NB4 (cell line): ENCODE measurements at regions not wholly inside any gene's neighbourhood (a gene's known extent, or its start where the extent isn't known, plus 50 kb on each side); places are given as distances from the start of the nearest gene placed in this dataset.

Source experiments
- DNase-seq: peaks from one replicate; pipeline ENCODE4 v3.0.0; 2010; ENCODE audit warnings: low read depth
- H3K4me3 ChIP-seq: one replicate; pipeline ENCODE4 v1.5.1; 2011; ENCODE audit warnings: mild to moderate bottlenecking, low read depth, low read length, moderate library complexity
- MYC ChIP-seq: IDR thresholded peaks from 2 replicates; pipeline ENCODE4 v1.6.1; 2011; ENCODE audit warnings: low read depth, low read length
- POLR2A ChIP-seq: IDR thresholded peaks from 2 replicates; pipeline ENCODE4 v1.6.1; 2011; ENCODE audit warnings: mild to moderate bottlenecking; ENCODE audit not compliant: insufficient read length; ENCODE audit errors: extremely low read depth
- TF ChIP-seq, protein P1 (sequence below): IDR thresholded peaks from 2 replicates; pipeline ENCODE4 v1.6.1; 2011; ENCODE audit warnings: low read depth, low read length
- TF ChIP-seq, protein P2 (sequence below): IDR thresholded peaks from one replicate; pipeline ENCODE4 v1.5.1; 2012; ENCODE audit warnings: low read depth, low read length

DNA sequence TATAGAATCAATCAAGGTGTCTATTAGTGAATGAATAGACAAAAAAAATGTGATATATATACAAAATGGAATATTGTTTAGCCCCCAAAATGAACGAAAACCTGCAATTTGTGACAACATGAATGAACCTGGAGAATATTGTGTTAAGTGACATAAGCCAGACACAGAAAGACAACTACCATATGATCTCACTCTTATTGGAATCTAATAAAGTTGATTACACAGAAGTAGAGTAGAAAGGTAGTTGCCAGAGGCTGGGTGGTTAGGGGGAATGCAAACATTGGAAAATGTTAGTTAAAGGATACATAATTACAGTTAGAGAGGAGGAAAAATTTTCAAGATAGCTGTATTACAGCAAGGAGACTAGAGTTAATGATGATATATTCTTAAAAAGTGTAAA lies 1962.3 kb downstream of the EFNA5 start:
- TF ChIP-seq MYC (no peak), POLR2A (no peak)
- TF ChIP-seq, protein P1, sequence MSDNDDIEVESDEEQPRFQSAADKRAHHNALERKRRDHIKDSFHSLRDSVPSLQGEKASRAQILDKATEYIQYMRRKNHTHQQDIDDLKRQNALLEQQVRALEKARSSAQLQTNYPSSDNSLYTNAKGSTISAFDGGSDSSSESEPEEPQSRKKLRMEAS, result no peak
- TF ChIP-seq, protein P2, sequence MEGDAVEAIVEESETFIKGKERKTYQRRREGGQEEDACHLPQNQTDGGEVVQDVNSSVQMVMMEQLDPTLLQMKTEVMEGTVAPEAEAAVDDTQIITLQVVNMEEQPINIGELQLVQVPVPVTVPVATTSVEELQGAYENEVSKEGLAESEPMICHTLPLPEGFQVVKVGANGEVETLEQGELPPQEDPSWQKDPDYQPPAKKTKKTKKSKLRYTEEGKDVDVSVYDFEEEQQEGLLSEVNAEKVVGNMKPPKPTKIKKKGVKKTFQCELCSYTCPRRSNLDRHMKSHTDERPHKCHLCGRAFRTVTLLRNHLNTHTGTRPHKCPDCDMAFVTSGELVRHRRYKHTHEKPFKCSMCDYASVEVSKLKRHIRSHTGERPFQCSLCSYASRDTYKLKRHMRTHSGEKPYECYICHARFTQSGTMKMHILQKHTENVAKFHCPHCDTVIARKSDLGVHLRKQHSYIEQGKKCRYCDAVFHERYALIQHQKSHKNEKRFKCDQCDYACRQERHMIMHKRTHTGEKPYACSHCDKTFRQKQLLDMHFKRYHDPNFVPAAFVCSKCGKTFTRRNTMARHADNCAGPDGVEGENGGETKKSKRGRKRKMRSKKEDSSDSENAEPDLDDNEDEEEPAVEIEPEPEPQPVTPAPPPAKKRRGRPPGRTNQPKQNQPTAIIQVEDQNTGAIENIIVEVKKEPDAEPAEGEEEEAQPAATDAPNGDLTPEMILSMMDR, result no peak
- no peak overlapping the region for H3K4me3 ChIP-seq
- no peak for DNase-seq

DNA sequence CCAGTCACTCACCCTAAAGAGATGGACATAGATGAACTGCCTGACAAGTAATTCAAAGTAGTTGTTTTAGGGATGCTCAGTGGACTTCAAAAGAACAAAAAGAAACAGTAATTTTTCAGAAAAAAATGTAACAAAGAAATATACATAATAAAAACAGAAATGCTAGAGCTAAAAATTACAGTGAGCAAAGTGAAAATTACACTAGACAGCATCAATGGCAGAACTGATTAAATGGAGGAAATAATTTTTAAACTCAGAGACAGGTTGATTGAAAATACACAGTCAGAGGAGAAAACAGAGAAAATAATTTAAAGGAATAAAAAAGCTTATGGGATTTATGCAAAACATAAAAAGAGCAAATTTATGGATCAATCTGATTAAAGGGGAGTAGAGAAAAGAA lies 1968.4 kb downstream of the EFNA5 start:
- no peak overlapping the region for H3K4me3 ChIP-seq
- no peak for DNase-seq
- TF ChIP-seq MYC, result no peak
- no peak for TF ChIP-seq POLR2A
- TF ChIP-seq, protein P2, result no peak
- TF ChIP-seq, protein P1, result no peak

GRCh38 chr5:105696440-105696839 lies 1974.3 kb downstream of the EFNA5 start:
- no peak for DNase-seq
- TF ChIP-seq, protein P2, result no peak
- TF ChIP-seq MYC, result no peak
- TF ChIP-seq POLR2A, result no peak
- TF ChIP-seq, protein P1, result no peak

DNA sequence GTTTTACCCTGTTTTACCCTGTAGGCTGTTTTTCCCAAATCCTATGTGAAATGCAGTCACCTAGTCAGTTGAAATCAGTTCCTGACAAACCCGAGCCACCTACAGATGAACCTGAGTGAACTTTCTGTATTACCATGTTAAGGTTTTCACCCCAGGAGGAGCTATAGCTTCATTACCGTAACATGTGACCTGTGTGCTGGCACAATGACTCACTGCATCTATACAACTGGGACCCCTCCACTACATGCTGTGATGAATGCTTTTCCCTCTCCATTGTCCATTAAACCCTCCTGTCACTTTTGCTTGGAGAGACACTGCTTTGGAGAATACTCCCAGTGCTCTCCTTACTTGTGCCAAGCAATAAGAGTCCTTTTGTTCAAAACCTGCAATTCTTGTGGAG lies 1974.8 kb downstream of the EFNA5 start:
- TF ChIP-seq POLR2A (no peak), MYC (no peak)
- TF ChIP-seq, protein P1, result no peak
- TF ChIP-seq, protein P2, result no peak
- no peak for DNase-seq
- H3K4me3 ChIP-seq, result no peak overlapping the region

More at GRCh38 chr5:105696440-105696839, 1974.3 kb downstream of the EFNA5 start:
- H3K4me3 ChIP-seq, result no peak overlapping the region

- TF ChIP-seq, protein P1, result no peak
- no peak for TF ChIP-seq MYC
- no peak for TF ChIP-seq POLR2A
- TF ChIP-seq, protein P2, result no peak
- DNase-seq, result no peak
- no peak overlapping the region for H3K4me3 ChIP-seq
These were observed 1981.1 kb downstream of the EFNA5 start for GRCh38 chr5:105689596-105689995.

GRCh38 chr5:105688227-105688792 lies 1982.4 kb downstream of the EFNA5 start:
- no peak for DNase-seq
- H3K4me3 ChIP-seq, result no peak overlapping the region
- TF ChIP-seq, protein P2, result no peak
- TF ChIP-seq, protein P1, result no peak
- TF ChIP-seq POLR2A (no peak), MYC (no peak)
